NCI-H1092 treated with DMSO at 0.1 percent for 48 hours (cell line): ENCODE measurements at regions not wholly inside any gene's neighbourhood (a gene's known extent, or its start where the extent isn't known, plus 50 kb on each side); places are given as distances from the start of the nearest gene placed in this dataset.

Experiments used
- DNase-seq: peaks from one replicate; lab custom pipeline; 2025; lab: John Stamatoyannopoulos, UW

DNA sequence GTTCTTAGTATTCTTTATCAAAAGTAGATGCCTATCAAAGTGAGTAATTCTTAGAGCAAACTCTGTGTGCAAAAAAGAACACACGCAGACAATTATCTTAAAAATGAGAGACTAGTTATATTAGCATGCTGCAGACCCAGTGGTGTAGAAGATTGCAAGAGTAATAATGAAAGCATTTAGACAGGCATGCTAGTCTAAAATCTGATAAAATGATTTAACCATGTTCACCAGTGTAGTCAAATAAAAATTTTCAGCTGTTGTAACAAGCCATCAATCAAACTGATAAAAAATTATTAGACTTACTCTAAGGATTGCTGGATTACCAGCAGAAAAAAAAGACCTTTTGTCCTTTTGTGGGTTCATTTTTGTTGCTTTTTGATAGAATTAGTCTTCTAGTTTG is 241.9 kb upstream of the TLE4 start:
- DNase-seq, result no peak

DNA sequence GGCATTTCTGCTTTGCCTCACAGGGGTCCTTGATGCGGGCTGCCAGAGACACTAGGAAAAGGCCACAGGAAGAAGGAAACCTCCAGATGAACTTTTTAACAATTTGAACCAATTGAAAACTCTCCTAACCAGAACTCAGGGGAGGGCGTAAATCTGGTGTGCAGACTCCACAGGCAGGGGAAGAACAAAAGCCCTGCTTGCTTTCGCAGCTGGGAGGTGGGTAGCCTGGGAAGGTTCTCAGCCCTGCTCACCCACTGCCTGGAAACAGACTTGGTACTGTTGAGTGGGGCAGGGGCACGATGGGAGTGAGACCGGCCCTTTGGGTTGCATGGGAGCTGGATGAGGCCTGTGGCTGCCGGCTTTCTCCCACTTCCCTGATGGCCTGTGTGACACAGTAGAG is 237.8 kb upstream of the TLE4 start:
- DNase-seq, result no peak

DNA sequence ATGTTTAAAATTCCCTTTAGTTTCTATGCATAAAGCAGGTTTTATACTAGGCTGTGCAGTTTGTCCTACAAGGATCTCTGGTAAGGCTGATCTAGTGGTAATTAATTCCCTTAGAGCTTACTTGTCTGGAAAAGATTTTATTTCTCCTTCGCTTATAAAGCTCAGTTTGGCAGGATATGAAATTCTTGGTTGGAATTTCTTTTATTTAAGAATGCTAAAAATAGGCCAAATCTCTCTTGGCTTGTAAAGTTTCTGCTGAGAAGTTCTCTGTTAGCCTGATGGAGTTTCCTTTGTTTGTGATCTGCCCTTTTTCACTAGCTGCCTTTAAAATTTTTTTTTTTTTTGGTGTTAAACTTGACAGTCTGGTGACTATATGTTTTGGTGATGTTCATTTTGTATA is 237.1 kb upstream of the TLE4 start:
- DNase-seq, result no peak

DNA sequence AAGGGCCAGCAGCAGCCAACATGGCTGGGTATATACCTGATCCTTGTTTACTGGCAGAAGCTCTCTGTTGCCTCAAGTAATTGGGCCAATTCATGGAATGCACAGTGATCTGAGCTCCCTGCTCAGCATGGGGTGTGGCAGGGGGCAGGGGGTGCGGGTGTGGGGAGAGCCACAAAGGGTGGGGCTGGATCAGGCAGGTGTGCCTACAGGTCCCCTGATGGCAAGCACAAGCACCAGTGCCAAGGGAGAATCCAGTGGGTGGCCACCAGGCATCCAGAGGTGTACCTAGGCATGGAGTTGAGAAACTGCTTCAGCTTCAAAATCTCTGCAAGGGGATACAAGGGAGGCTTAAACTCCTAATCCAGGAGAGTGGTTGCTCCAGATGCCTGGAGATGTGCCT is 235.8 kb upstream of the TLE4 start:
- DNase-seq, result no peak

DNA sequence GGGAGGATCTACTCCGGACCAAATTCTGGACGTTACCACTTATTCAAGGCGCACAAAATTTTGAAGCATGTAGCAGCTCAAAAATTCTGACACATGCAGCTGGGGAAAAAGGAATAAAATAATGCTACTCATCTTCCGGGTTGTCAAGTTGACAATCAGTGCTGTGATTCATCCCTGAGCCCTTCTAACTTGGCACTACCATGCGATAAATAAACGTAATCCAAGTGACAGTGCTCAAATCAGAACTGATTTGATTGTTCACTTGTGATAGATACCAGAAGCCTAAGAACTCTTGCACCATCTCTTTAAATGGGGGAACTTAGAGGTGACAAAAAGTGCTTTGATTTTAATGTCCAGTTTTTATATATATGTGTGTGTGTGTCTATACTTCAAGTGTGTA is 230.2 kb upstream of the TLE4 start:
- DNase-seq, result no peak

DNA sequence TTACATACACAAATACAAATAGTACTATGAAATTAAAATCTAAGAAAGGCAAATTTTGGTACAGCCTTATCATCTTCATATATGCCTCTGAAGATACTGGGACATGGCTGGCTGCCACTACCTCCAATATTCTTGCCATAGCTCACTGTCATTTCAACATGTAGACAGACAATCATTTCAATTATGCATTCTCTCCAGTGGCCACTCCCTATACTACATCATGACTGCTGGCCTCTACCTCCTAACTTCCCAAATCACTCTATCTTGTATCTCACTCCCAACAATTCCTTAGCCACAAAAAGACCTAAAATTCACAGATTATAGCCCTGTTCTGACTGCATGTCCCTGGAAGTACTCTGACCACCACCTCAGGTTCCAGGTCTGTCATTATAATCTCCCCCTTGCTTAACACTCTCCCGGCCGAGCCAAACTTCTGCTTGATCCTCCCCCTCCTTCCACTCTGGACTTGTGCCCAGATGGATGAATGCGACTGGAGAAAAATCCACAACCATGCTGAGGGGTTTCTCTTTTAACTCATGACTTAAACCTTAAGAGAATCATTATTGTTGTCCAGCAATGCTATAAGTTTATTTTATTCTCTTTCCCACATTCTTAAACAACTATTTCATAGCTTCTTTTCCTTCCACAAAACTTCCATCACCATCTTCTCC is 225.3 kb upstream of the TLE4 start:
- DNase-seq, result no peak

DNA sequence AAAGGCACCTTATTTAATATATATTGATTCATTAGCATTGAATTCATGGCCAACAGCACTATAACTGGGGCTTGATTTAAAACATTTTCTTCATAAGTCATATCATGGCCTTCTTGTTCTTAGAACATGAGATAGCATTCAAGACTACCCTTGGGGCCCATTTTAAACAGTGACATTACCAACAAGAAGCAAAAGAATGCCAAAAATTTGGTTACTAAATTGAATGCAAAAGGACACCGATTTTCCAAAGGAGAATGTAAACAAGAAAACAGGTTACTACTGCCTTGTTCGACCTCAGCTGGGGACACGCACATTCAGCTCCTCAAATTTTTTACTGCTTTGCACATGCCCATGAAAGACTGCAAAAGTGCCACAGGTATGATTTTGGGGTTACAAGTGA is 219.4 kb upstream of the TLE4 start:
- DNase-seq, result no peak

DNA sequence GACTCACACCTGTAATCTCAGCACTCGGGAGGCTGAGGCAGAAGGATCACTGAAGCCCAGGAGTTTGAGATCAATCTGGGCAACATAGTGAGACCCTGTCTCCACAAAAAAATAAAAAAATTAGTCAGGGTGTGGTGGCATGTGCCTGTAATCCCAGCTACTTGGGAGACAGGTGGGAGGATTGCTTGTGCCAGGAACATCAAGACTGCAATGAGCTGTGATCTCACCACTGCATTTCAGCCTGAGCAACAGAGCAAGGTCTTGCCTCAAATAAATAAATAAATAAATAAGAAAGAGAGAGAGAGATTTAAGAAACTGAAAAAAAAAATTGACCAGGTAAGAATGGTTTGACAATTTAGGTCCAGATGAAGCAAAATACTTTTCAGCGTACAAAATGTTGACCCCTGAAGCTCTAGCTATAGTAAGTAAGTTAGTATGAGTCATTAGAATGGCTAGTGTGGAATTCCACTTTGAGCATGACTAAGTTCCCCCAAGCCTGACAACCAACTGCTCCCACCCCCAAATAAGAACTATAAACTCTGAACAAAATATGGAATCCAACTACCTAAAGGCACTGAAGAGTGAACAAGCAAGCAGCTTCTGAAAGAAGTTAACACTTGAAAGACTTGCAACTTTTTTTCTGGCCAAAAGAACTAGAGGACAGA is 217.8 kb upstream of the TLE4 start:
- no peak for DNase-seq

DNA sequence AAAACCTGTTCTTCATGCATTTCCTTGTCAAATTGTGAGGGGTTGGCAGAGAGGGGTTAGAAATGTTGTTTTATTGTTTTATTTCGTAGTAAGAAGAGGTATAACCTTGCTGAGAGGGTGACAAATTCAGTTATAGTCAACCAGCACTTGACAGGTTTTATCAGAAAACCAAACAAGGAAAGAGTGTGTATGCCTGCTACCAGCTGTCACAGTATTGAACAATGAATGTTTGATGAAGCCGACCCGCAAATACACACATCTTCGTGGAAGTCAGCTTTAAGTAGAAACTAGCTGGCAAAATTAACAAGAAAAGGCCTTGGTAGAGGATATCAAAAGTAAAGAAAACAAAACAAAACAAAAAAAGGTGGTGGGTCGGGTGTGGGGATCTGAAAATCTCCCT is 214.6 kb upstream of the TLE4 start:
- peak; percentile 26 for DNase-seq

DNA sequence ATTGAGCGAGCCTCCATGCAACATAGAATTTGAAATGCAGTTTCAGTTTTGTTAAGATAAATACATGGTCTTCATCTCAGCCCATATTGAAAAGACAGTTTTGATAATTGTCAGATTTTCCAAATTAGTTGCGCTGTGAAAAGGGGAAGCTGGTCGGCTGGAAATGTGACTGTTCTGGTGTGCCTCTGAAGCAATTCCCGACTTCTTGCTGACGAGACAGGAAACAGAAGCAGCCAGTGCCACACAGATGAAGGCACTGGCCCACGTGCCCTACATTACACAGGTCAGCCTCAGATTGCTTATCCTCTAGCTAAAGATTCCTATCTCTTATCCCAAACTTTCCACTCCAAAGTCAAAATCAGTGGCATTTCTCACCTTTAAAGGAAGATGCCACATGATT is 214.1 kb upstream of the TLE4 start:
- no peak for DNase-seq

DNA sequence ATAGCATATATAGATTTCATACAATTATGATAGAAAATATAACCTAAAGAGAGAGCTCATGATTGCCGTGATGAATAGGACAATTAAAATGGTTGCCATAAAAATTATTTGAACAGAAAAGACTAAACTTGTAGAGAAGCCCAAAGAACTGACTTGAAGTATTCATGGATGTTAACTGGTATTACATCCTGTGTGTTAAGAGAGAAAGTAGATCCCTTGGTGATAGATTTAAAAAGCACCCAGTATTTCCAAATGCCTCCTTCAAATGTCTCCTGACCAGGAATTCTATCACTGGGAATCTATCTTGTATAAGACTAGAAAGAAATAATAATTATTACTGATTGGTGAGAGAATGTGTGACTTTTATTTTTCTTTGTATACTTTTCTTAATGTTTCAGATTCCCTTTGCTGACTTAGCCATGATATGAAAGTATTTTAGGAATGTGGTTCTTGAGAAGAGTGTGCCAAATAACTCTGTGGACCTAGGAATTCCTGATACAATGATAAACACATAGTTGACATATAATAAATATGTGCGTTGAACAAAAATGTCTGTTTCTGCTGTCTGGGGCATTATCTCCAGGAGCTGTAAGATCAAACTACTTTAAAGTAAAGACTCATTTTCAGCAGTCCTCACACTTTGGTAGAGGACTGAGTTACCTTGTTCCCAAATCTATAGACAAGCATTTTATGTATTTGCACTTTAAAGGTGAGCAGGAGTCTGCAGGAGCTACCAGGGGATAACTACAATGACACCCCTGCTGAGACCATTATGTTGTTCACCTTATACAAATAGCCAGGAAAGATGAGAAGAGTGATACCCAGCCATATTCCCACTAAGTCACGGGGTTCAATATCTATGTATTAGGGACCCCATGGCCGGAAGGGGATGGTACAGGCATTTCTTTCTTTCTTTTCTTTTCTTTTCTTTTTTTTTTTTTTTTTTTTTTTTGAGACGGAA is 211.1 kb upstream of the TLE4 start:
- no peak for DNase-seq

DNA sequence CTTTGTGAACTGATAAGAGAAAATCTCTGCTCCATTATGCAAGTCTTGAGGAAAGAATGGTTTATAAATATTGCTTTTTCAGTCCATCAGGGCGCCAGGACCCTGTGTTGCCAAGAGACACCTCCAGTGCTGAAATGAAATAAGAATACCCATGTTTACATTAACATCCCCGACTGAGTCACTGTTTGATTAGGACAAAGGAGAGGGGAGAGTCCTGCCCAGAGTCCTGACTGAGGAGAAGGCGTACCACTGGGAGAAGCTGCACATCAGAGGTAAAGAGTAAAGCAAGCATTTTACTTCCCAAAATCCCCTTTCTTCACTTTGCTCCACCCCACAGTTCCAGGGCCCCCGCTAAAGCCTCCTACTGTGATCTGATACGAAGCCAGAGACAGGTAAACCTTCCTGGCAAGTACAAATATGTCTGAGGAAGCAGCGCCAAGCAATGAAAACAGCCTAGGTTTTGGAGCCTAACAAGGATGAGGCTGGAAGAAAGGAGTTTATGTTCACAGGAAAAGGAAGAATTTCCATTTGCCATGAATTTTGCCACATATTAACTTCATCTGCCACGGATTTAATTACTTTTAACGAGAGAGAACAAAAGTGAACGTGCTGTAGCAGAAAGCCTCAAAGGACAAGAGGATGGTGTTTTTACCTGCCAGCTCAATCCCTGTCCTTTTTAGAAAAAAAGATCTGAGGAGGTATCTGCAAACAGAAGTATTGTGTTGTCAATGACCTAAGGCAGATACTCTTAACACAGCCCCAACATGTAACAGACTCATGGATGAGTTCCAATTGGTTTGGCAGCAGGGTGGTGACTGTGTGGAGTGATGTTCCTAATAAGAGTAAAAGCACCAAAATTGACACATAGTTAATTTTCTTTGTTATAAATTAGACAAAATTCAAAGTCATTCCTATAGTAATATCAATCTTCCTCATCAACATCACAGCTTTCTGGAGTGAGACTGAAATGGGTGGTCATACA is 209.4 kb upstream of the TLE4 start:
- peak; percentile 43 for DNase-seq

DNA sequence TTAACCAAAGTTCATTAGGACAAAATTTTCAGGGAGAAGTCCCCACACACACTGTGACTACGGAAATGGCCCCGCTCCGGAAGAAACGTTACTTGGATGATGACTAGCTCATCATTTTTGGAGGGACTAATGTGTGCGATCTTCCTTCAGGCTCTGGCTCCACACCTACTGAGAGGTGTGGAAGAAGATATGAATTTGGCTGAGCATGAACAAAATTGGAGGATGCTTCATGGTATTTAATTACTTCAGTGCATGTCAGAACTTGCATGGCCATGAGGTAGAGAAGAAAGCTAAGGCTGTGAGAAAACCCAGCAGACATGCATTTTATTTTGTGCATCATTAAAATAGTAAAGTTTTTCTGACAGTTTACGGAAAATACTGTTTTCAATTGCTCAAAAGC is 202.1 kb upstream of the TLE4 start:
- no peak for DNase-seq

DNA sequence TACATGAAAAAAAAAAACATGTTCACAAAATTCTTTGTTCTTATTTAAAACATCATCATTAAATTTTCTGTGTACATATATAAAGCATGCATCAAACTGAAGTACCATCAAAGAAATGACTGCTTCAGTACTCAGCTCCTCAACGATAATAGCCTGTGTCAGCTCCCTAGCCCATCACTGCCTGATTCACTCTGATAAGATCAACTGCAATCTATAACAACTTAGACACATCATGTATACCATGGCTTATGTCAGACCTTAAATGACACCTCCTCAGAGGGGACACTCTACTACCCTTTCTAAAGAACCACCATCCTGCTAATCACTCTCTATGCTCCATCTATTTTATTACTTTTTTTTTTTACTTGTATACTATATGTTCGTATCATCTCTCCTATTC is 200.5 kb upstream of the TLE4 start:
- no peak for DNase-seq

DNA sequence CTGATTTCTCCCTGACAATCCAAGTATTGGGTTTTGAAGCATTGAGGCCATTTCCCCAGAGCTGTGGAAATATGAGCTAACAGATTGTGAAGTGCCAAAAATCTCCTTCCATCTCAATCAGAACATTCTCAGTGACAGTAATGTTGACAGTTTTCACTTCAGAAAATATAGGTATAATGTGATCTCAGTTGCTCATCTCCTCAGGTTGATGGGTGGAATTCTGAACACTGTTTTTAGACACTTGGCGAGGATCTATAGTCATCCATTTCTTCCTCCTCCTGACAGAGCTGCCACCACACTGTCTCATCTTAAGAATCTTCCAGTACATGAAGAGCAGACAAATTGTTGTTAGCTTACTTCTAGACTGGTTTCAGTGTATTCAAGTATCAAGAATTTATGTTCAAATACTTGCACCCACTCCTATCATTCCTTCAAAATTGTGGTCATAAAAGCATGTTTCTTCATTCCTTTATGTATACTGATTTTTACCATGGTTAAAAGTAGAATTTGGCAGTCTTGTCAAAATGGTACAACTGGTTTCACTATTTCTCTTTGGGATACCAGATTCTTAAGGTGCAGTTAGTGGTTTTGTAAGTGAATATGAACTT is 199.7 kb upstream of the TLE4 start:
- no peak for DNase-seq

DNA sequence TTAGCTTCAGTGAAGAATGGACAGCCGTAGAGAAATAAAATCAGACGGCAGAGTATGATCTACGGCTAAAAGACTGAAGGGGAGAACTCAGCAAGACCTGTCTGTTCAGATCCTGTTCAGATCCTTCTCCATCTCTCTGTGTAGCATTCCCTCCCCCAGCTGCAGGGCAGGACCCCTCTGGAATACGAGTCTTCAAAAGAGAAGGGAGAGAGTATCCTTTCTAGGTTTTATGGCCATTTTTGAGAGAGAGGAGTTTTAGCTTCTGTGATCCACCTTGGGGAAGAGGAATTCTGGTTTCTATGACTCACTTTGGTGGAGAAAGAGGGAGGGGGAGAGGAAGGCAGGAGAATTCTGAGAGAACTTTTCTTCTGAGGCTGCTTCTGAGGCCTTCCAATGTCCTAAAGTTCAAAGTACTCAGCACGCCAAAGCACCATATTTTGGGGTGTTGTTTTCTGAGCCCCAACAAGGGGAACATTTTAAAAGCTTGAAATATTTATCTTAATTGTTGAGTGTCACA is 194.4 kb upstream of the TLE4 start:
- DNase-seq, result no peak

DNA sequence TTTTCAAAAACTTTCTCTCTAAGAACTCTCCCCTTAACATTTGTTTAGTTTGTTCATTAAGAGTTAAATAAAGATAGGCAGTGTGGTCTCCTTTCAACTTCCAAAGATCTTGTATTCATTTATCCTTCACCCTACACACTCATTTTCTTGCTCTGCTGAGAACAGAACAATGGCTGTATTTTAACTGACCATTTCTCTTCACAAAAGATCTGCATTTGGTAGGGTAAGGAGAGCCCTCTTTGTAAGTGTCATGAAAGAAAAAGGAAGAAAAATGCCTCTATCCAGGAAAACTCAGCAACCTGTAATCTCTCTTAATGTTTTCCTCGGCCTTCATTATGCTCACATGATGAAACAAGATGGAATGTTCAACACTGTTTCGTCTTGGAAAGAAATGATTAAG is 193.7 kb upstream of the TLE4 start:
- DNase-seq, result no peak

DNA sequence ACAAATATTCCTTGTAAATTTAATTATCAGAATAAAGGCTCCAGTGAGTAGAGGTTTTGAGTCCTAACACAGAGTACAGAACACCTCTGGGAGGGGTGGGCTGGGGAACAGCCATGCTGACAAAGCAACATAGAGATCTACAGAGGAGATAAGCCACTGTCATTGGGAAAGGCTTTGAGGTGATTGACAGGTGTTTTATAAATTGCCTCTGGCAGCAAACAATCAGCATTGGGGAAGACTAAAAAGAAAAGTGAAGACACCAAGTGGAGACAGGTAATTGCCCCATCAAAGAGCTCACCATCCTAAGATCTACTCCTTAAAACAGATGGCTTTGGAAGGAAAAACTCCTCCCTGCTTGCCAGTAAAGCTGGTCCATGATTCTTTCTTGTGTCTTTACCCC is 189.7 kb upstream of the TLE4 start:
- DNase-seq, result no peak

DNA sequence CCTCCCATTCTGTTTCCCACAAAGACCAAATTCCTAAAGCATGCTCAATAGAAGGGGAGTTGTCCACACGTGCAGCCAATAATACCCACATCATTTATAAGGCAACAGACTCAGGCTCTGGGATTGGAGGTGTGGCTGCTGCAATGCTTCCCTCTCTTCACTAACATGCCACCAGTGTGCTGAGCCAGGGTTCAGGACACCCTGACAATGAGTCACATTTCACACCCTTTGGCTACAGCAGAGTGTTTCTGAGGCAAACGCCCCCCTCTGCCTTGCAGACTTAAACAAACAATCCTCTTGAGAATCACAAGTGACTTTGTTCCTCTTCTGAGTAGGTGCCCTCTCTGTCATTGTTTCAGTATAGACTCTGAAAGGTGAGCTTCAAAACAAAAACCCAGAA is 189.3 kb upstream of the TLE4 start:
- no peak for DNase-seq

DNA sequence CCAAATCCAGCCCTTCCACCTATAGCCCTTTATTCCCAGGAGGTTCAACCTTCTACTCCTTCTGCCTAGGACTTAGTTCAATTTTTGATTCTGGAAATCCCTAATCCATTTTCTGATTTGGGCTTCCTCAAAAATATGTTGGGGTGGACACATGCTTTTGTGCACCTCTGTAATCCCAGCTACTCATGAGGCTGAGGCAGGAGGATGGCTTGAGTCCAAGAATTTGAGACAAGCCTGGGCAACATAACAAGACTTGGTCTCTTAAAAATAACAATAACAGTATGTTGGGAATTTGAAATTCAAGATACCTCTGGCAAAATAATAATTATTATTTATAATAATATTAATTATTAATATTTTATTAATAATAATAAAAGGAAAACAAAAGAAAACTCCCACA is 188.7 kb upstream of the TLE4 start:
- no peak for DNase-seq

DNA sequence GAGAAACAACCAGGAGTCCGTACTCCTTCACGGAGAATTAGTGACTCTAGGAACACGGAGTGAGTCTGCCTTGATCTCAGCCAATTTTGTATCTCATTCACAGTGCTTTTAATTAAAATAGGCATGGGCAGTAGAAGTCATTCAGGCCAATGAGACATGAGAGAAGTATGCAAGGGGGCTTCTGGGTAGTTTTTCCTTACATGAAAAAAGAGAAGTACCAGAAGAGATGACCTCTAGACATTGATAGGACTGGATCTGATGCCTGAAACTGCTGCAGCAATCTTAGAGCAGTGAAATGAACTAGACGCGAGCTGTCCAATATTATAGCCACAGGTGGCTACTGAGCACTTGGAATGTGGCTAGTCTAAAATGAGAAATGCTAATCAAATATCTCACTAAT is 187.7 kb upstream of the TLE4 start:
- DNase-seq, result no peak
